ENCODE measurements at regions not wholly inside any gene's neighbourhood (a gene's known extent, or its start where the extent isn't known, plus 50 kb on each side); places are given as distances from the start of the nearest gene placed in this dataset.
"Not testable (repeated sequence)": the region's sequence is repeated elsewhere in the genome, so short reads cannot be mapped to it uniquely, and the experiment has no call there.

GRCh38 chr15:77895742-77896141 lies 181.8 kb downstream of the TBC1D2B start:
- DNase-seq (ENCODE audit: extremely low spot score) = no peak
- ChIA-PET POLR2A (no interaction called here), CTCF (no interaction called here)
- TF ChIP-seq ZNF384 (IDR thresholded peaks at IDR 0.05) (no peak), FOXK2 (IDR thresholded peaks at IDR 0.05) (no peak), CTBP1 (IDR thresholded peaks at IDR 0.05; ENCODE audit: borderline replicate concordance) (no peak), ARNT (IDR thresholded peaks at IDR 0.05) (no peak), BHLHE40 (IDR thresholded peaks at IDR 0.05; ENCODE audit: borderline replicate concordance) (no peak), ELF4 (IDR thresholded peaks at IDR 0.05) (no peak), SUZ12 (IDR thresholded peaks at IDR 0.05) (no peak), FOXA1 (IDR thresholded peaks at IDR 0.05) (no peak), PKNOX1 (IDR thresholded peaks at IDR 0.05) (no peak), FOXM1 (IDR thresholded peaks at IDR 0.05; ENCODE audit: borderline replicate concordance) (no peak), LEF1 (IDR thresholded peaks at IDR 0.05; ENCODE audit: borderline replicate concordance) (no peak), NFRKB (IDR thresholded peaks at IDR 0.05) (no peak), HDGF (IDR thresholded peaks at IDR 0.05; ENCODE audit: borderline replicate concordance) (no peak), L3MBTL2 (conservative IDR thresholded peaks at IDR 0.05) (no peak), TARDBP (IDR thresholded peaks at IDR 0.05) (no peak), SP1 (IDR thresholded peaks at IDR 0.05) (no peak)

GRCh38 chr15:77895145-77895544 lies 182.4 kb downstream of the TBC1D2B start:
- CTCF ChIA-PET; DNase-seq (ENCODE audit: extremely low spot score); POLR2A ChIA-PET: not testable (repeated sequence)

DNA sequence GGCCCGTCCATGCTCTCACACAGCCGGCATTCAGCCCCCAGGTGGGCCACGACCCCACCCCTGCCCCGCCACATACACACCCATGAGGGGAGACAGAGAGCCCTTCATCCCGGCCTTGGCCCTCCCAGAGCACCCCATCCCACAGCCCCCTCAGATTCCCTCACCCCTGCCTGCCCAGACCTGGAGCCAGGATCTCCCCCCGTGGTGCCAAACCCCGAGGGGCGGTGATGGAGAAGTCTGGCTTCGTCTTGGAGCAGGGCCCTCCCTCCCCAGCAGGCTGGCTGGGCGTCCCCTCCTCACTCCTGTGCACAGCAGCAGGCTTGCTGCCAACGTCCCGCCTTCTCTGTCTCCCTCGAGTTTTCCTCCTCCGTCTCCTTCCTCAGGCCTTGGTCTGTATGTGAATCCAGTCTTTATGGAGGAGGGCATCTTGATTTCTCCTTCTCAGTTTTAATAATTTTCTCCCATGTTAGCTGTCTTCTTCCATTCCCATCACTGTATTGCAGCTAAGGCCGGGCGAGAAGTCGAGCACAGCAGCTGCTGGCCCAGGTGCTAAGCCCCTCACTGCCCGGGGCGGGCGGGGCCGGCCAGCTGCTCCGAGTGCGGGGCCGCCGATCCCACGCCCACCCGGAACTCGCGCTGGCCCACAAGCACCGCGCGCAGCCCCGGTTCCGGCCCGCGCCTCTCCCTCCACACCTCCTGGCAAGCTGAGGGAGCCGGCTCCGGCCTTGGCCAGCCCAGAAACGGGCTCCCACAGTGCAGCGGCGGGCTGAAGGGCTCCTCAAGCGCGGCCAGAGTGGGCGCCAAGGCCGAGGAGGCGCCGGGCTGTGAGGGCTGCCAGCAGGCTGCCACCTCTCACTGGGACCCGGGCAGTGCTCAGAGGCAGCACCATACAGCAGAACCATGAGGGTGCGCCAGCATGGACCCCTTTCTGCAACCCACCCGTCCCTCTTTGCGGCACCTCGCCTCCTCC lies 183.6 kb downstream of the TBC1D2B start:
- DNase-seq (ENCODE audit: extremely low spot score); CTCF ChIA-PET; POLR2A ChIA-PET: not testable (repeated sequence)

DNA sequence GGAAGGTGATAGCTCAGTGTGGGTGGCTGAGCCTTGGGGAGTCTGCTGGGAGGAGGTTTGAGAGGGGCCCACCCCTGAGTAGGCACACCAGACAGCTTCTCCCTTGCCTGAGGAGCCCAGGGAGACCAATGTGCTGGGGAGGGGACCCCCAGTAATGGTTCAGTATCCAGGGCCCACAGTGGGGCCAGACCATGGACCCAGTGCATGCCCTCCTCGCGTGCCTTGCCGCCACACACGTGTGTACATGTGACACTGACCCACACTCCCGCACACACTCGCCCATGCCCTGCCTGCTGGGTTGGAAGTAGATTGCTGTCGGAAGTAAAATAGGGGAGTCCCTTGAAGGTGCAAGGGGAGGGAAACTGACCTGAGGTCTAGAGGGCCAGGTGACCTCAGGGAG lies 184.3 kb downstream of the TBC1D2B start:
- DNase-seq (ENCODE audit: extremely low spot score); POLR2A ChIA-PET; CTCF ChIA-PET: not testable (repeated sequence)

- POLR2A ChIA-PET = no interaction called here
- CTCF ChIA-PET = interaction anchor here (0.9 kb wide), 1 partner anchor 8 kb away, joined by 3 read pairs; no protein-coding TSS in a partner anchor
- TF ChIP-seq ELF4 (IDR thresholded peaks at IDR 0.05) = no peak
- no peak for TF ChIP-seq HDGF (IDR thresholded peaks at IDR 0.05; ENCODE audit: borderline replicate concordance)
- TF ChIP-seq FOXA1 (IDR thresholded peaks at IDR 0.05) = no peak
- no peak for TF ChIP-seq BHLHE40 (IDR thresholded peaks at IDR 0.05; ENCODE audit: borderline replicate concordance)
- TF ChIP-seq NFRKB (IDR thresholded peaks at IDR 0.05) = no peak
- TF ChIP-seq SUZ12 (IDR thresholded peaks at IDR 0.05) = no peak
- no peak for TF ChIP-seq CTBP1 (IDR thresholded peaks at IDR 0.05; ENCODE audit: borderline replicate concordance)
- TF ChIP-seq FOXM1 (IDR thresholded peaks at IDR 0.05; ENCODE audit: borderline replicate concordance) = no peak
- no peak for TF ChIP-seq LEF1 (IDR thresholded peaks at IDR 0.05; ENCODE audit: borderline replicate concordance)
- TF ChIP-seq PKNOX1 (IDR thresholded peaks at IDR 0.05) = no peak
- no peak for TF ChIP-seq ARNT (IDR thresholded peaks at IDR 0.05)
- no peak for TF ChIP-seq FOXK2 (IDR thresholded peaks at IDR 0.05)
- no peak for TF ChIP-seq SP1 (IDR thresholded peaks at IDR 0.05)
- no peak for TF ChIP-seq L3MBTL2 (conservative IDR thresholded peaks at IDR 0.05)
- TF ChIP-seq TARDBP (IDR thresholded peaks at IDR 0.05) = no peak
- TF ChIP-seq ZNF384 (IDR thresholded peaks at IDR 0.05) = no peak
- no peak for DNase-seq (ENCODE audit: extremely low spot score)
Observed at GRCh38 chr15:77892335-77892734, 185.2 kb downstream of the TBC1D2B start.

- DNase-seq (ENCODE audit: extremely low spot score); POLR2A ChIA-PET: not testable (repeated sequence)
- CTCF ChIA-PET = interaction anchor here (0.9 kb wide), 1 partner anchor 9 kb away, joined by 3 read pairs; no protein-coding TSS in a partner anchor
Observed at GRCh38 chr15:77891862-77892261, 185.6 kb downstream of the TBC1D2B start.

DNA sequence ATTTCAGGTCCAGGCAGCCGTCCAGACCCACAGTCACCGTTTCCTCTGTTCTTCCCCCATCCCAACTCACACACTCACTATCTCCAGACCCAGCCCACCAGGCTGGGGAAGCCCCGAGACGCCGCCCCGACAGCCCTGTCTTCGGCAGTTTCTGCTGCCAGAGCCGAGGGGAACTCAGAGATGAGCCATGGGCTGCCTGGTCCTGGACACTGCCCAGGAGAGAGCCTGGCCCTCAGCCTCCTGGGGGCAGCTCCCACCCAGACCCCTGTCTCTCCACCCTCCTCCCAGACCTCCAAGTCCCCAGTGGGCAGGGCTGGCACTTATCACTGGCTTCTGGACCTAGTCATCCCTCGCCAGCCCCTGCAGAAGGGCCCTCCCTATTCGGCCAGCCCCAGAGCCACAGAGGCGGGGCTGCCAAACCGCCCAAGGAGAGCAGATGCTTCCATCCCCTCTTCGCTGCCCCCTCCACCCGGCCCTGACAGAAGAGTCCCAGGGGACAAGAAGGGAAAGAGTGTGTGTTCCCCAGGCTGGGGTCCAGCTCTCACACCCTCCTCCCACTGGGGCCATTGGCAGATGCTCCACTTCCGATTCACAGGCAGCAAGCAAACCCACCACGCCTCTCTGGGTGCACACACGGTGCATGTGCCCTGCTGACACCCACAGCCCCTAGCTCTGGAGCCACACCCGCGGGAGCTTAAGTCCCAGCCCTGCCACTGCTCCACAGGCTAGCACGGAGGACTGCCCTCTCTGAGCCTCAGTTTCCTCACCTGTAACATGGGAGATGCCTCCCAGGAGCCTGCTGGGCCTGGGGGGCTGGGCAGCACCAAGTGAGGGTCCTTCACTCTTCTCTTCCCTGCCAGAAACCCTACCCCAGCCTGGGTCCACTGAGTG lies 186.4 kb downstream of the TBC1D2B start:
- DNase-seq (ENCODE audit: extremely low spot score); CTCF ChIA-PET; POLR2A ChIA-PET: not testable (repeated sequence)

DNA sequence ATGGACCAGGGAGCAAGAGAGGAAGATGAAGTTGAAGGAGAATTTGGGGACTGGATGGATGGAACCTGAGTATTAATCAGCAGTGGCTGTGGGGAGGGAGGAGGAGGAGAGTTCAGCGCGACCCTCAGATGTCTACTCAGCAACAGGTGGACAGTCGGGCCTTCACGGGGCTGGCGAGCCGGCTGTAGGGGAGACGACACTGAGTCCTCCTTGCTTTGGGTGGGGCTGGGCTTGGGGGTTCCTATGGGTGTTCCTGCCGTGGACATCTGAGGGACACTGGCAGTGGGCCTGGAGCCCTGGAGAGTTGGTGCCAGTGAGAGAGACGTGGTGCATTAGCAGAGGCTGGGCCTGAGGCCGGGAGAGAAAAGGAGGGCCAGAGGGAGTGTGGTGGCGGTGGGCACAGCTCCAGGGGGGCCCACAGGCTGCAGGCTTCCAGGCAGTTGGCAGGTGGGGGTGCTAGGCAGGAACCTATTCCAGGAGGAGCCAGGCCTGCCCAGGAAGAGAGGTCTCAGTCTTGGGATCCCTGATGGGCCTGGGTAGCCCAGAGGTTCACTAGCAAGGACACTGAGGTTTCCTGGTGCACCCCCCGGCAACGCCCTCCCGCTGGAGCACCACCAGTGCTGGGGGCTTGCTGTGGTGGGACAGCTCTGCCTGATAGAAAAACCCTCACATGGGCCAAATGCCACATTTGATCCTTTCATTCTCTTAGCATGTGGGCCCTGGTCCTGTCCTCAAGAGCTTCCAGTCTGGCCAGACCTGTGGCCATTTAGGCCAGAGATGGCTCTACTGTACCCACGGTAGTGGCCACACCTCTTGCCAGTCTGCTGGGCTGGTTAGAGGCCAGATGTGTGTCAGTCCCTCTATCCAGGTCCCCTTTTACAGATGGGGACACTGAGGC lies 187.4 kb downstream of the TBC1D2B start:
- DNase-seq (ENCODE audit: extremely low spot score); POLR2A ChIA-PET; CTCF ChIA-PET: not testable (repeated sequence)

Data from HEK293T (cell line).